Neuronal stem cell (in vitro differentiated cells): ENCODE measurements at regions not wholly inside any gene's neighbourhood (a gene's known extent, or its start where the extent isn't known, plus 50 kb on each side); places are given as distances from the start of the nearest gene placed in this dataset.

Experiments used
- DNase-seq: peaks from one replicate; pipeline ENCODE4 v3.0.0-alpha.2; 2013; ENCODE audit warnings: low spot score
- H2AFZ ChIP-seq: one replicate; pipeline ENCODE4 v1.6.1; 2013; ENCODE audit warnings: mild to moderate bottlenecking, low read length, inconsistent platforms
- H2AK5ac ChIP-seq: 2 replicates; pipeline ENCODE4 v1.6.1; 2013; ENCODE audit warnings: low read depth, mild to moderate bottlenecking, inconsistent platforms, low read length, moderate library complexity, mixed read lengths
- H2BK120ac ChIP-seq: 2 replicates; pipeline ENCODE4 v1.6.1; 2013; ENCODE audit warnings: low read depth, mild to moderate bottlenecking, inconsistent platforms, low read length, moderate library complexity, mixed read lengths
- H2BK12ac ChIP-seq: one replicate; pipeline ENCODE4 v1.6.1; 2013; ENCODE audit warnings: low read length, inconsistent platforms
- H2BK15ac ChIP-seq: 2 replicates; pipeline ENCODE4 v1.6.1; 2013; ENCODE audit warnings: mild to moderate bottlenecking, low read length, inconsistent platforms, mixed read lengths
- H2BK5ac ChIP-seq: one replicate; pipeline ENCODE4 v1.6.1; 2013; ENCODE audit warnings: inconsistent platforms, mild to moderate bottlenecking, low read length, moderate library complexity
- H3K14ac ChIP-seq: one replicate; pipeline ENCODE4 v1.6.1; 2013; ENCODE audit warnings: low read length, inconsistent platforms
- H3K18ac ChIP-seq: 2 replicates; pipeline ENCODE4 v1.6.1; 2013; ENCODE audit warnings: low read length, inconsistent platforms
- H3K23ac ChIP-seq: 2 replicates; pipeline ENCODE4 v1.6.1; 2013; ENCODE audit warnings: low read depth, mild to moderate bottlenecking, mixed read lengths, low read length, inconsistent platforms; ENCODE audit not compliant: poor library complexity
- H3K27ac ChIP-seq: replicated peaks from 3 replicates; pipeline ENCODE4 v1.5.1; 2013; ENCODE audit warnings: low read length, inconsistent platforms
- H3K27me3 ChIP-seq, 3 experiments: 2 replicates each; pipeline ENCODE4 v1.6.1; 2013; ENCODE audit warnings: low read length in 3 of 3, mild to moderate bottlenecking in 2 of 3, inconsistent platforms in 1 of 3, low read depth in 1 of 3, mixed read lengths in 1 of 3, moderate library complexity in 1 of 3; ENCODE audit not compliant: control insufficient read depth in 3 of 3, insufficient read depth in 3 of 3
- H3K36me3 ChIP-seq, 2 donors: replicated peaks in 1 of 2; 2 replicates each; pipeline ENCODE4 v1.6.1; 2013; ENCODE audit warnings: low read length in 2 of 2; ENCODE audit not compliant: control insufficient read depth in 2 of 2, insufficient read depth in 2 of 2
- H3K4ac ChIP-seq: 2 replicates; pipeline ENCODE4 v1.6.1; 2013; ENCODE audit warnings: inconsistent platforms, mild to moderate bottlenecking, low read length, moderate library complexity
- H3K4me1 ChIP-seq, 2 donors: 1 replicate in 1 of 2; 2 replicates in 1 of 2; pipeline ENCODE4 v1.6.1; 2013; ENCODE audit warnings: low read length in 2 of 2, low read depth in 1 of 2; ENCODE audit not compliant: control insufficient read depth in 2 of 2, insufficient read depth in 1 of 2
- H3K4me2 ChIP-seq: one replicate; pipeline ENCODE4 v1.6.1; 2013; ENCODE audit warnings: mild to moderate bottlenecking, low read length, inconsistent platforms; ENCODE audit not compliant: insufficient read depth, poor library complexity, severe bottlenecking
- H3K4me3 ChIP-seq, 2 donors: 2 replicates each; pipeline ENCODE4 v1.5.1; 2013; ENCODE audit warnings: low read length in 2 of 2, mild to moderate bottlenecking in 2 of 2, inconsistent platforms in 1 of 2, moderate library complexity in 1 of 2
- H3K79me1 ChIP-seq: one replicate; pipeline ENCODE4 v1.6.1; 2013; ENCODE audit warnings: low read depth, mild to moderate bottlenecking, inconsistent platforms, low read length, moderate library complexity
- H3K9ac ChIP-seq: one replicate; pipeline ENCODE4 v1.6.1; 2013; ENCODE audit warnings: mild to moderate bottlenecking, low read depth, low read length, inconsistent platforms; ENCODE audit not compliant: poor library complexity
- H3K9me3 ChIP-seq, 2 donors: replicated peaks in 1 of 2; 2 replicates each; pipeline versions ENCODE3 to v1.6.1; 2013; ENCODE audit warnings: low read length in 2 of 2, mild to moderate bottlenecking in 2 of 2, inconsistent platforms in 1 of 2, low read depth in 1 of 2, mixed read lengths in 1 of 2, moderate library complexity in 1 of 2; ENCODE audit not compliant: control insufficient read depth in 2 of 2, insufficient read depth in 1 of 2
- H4K8ac ChIP-seq: one replicate; pipeline ENCODE4 v1.6.1; 2013; ENCODE audit warnings: low read depth, mild to moderate bottlenecking, inconsistent platforms, low read length, moderate library complexity
- H4K91ac ChIP-seq: one replicate; pipeline ENCODE4 v1.6.1; 2013; ENCODE audit warnings: low read length, low read depth, mild to moderate bottlenecking, inconsistent platforms; ENCODE audit not compliant: poor library complexity
- WGBS, 2 donors: extraction: QIAGEN DNeasy Blood & Tissue Kit; methylation state at CpG; one replicate each; pipeline ENCODE4 v1.1.7; 2013; ENCODE audit warnings: missing lambda C conversion rate in 2 of 2, mixed read lengths in 1 of 2; ENCODE audit not compliant: insufficient read length in 2 of 2, insufficient replicate concordance in 1 of 2; ENCODE audit errors: extremely low coverage in 2 of 2; 5-methylcytosine and 5-hydroxymethylcytosine counted together

DNA sequence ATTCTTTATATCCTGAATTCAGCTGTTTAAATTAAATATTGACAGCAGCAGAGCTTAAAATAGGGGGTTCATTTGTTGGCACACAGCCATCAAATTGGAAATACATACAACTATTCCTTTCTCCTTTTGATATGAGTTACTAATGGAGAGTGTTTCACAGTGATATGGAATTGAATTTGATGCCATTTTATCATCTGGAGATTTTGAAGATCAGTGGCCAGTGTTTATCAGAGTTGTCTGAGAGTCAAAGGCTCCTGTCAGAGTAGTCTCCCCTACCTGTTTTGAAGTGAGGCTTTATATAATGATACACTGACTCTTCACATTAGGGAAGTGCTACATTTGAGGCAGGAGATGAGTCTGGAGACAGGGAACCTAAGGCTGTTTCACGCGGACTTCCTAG is 1286.3 kb downstream of the TECRL start:
- H4K8ac ChIP-seq, result no peak overlapping the region
- no peak overlapping the region for H2BK12ac ChIP-seq

DNA sequence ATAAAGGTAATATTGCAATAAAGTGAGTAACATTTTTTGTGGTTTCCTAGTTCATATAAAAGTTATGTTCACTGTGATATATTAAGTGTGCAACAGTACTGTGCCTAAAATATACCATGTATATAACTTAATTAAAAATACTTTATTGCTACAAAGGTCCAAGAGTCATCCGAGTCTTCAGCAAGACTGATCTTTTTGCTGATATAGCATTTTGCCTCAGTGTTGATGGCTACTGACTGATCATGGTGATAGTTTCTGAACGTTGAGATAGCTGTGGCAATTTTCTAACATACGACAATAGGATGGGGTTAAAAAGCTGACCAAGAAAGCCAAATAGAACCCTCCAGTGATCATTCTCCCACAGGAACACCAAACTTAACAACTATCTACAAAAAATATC is 1302.7 kb downstream of the TECRL start:
- no peak overlapping the region for H3K4me2 ChIP-seq
- no peak overlapping the region for H2AK5ac ChIP-seq
- no peak overlapping the region for H3K27ac ChIP-seq
- H3K4ac ChIP-seq, result no peak overlapping the region
- H3K27me3 ChIP-seq, result no peaks in the 10 kb centered on the region
- no peak overlapping the region for H4K8ac ChIP-seq
- H3K79me1 ChIP-seq, result no peaks in the 10 kb centered on the region
- no peak overlapping the region for H3K4me3 ChIP-seq
- no peak overlapping the region for H3K14ac ChIP-seq
- H4K91ac ChIP-seq, result no peak overlapping the region
- no peak for DNase-seq
- H3K9ac ChIP-seq, result no peak overlapping the region
- H2BK5ac ChIP-seq, result no peak overlapping the region
- H2BK15ac ChIP-seq, result no peak overlapping the region
- H2AFZ ChIP-seq, result no peak overlapping the region
- H3K18ac ChIP-seq, result no peak overlapping the region
- H3K23ac ChIP-seq, result no peak overlapping the region
- no peaks in the 10 kb centered on the region for H3K9me3 ChIP-seq
- no CpG with 5 or more reads among the region's 3 CpGs for WGBS, 2 donors
- peaks cover 0 to 1% of the 10 kb centered on the region in 2 donors for H3K36me3 ChIP-seq
- no peak overlapping the region for H2BK120ac ChIP-seq
- H3K4me1 ChIP-seq, result peaks cover 0 to 3% of the 10 kb centered on the region in 2 donors
- no peak overlapping the region for H2BK12ac ChIP-seq

More for the DNA sequence above, 1286.3 kb downstream of the TECRL start:
- Histone ChIP-seq H3K4me2 (no peak overlapping the region), H3K79me1 (no peaks in the 10 kb centered on the region), H2BK15ac (no peak overlapping the region), H3K4me1 (no peaks in the 10 kb centered on the region), H2BK5ac (no peak overlapping the region), H3K36me3 (no peaks in the 10 kb centered on the region), H2BK120ac (no peak overlapping the region), H3K14ac (no peak overlapping the region), H3K18ac (no peak overlapping the region), H3K4me3 (no peak overlapping the region), H2AK5ac (no peak overlapping the region), H3K9ac (no peak overlapping the region), H3K9me3 (no peaks in the 10 kb centered on the region), H2AFZ (no peak overlapping the region), H3K23ac (no peak overlapping the region), H3K27ac (no peak overlapping the region), H3K4ac (no peak overlapping the region), H4K91ac (no peak overlapping the region), H3K27me3 (no peaks in the 10 kb centered on the region)
- no peak for DNase-seq
- no CpG with 5 or more reads among the region's 2 CpGs for WGBS, 2 donors

DNA sequence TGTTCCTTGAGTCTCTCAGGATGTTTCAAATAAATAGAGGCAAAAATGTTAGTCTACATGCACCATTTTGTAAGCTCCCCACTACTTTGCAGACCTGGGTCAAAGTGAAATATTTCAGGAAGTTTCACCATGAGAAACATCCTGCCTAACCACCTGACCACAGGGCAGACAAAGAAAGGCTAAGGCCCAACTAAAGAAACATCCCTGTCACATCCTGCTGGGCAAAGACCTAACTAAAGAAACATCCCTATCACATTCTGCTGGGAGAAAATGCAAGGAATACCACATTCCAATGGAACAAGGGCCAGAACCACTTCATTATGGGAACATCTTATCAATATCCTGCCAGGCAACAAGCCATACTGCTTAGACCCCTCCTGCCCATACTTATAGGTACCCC is 1303.4 kb downstream of the TECRL start:
- Histone ChIP-seq H3K14ac (no peak overlapping the region), H4K8ac (no peak overlapping the region), H3K27ac (no peak overlapping the region), H3K4me1 (peaks cover 0 to 3% of the 10 kb centered on the region in 2 donors), H3K79me1 (no peaks in the 10 kb centered on the region), H3K36me3 (peaks cover 0 to 1% of the 10 kb centered on the region in 2 donors), H2AK5ac (no peak overlapping the region), H3K9me3 (no peaks in the 10 kb centered on the region), H3K4me2 (no peak overlapping the region), H2BK12ac (peak overlapping the region; percentile 41), H4K91ac (no peak overlapping the region), H3K9ac (no peak overlapping the region), H2BK15ac (no peak overlapping the region), H3K23ac (no peak overlapping the region), H3K4ac (no peak overlapping the region), H3K27me3 (no peaks in the 10 kb centered on the region), H2BK120ac (no peak overlapping the region), H2AFZ (peak overlapping the region; percentile 64), H2BK5ac (no peak overlapping the region), H3K4me3 (no peak overlapping the region), H3K18ac (no peak overlapping the region)
- no peak for DNase-seq

DNA sequence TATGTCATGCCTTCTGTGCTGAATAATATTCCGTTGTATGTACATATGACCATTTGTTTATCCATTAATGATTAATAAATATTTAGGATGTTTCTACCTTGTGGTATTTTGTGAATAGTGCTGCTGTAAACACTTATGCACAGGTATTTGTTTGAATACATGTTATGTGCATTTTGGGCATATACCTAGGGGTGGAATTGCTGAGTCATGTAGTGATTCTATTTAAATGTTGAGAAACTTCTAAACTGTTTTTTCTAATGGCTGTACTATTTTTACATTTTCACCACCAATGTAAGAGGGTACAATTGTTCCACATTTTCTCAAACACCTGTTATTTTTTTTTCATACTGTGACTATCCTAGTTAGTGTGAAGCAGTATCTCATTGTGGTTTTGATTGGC is 1318.6 kb downstream of the TECRL start:
- Histone ChIP-seq H3K79me1 (no peaks in the 10 kb centered on the region), H2AFZ (no peak overlapping the region), H4K91ac (no peak overlapping the region), H3K18ac (no peak overlapping the region), H2AK5ac (no peak overlapping the region), H4K8ac (no peak overlapping the region), H3K27ac (no peak overlapping the region), H3K4me1 (no peaks in the 10 kb centered on the region), H2BK5ac (no peak overlapping the region), H3K4me2 (no peak overlapping the region), H3K4me3 (no peak overlapping the region), H3K27me3 (no peaks in the 10 kb centered on the region), H3K23ac (no peak overlapping the region), H3K36me3 (no peaks in the 10 kb centered on the region), H3K9me3 (no peaks in the 10 kb centered on the region), H2BK12ac (no peak overlapping the region), H3K9ac (no peak overlapping the region), H3K14ac (no peak overlapping the region), H2BK15ac (no peak overlapping the region), H2BK120ac (no peak overlapping the region), H3K4ac (no peak overlapping the region)
- no CpG with 5 or more reads among the region's 1 CpG for WGBS, 2 donors
- DNase-seq, result no peak
